Smooth muscle cell (in vitro differentiated cells): ENCODE measurements at regions not wholly inside any gene's neighbourhood (a gene's known extent, or its start where the extent isn't known, plus 50 kb on each side); places are given as distances from the start of the nearest gene placed in this dataset.

Experiments
- DNase-seq: peaks from one replicate; lab custom pipeline; 2025; ENCODE audit not compliant: unreplicated experiment; lab: John Stamatoyannopoulos, UW
- H2AFZ ChIP-seq: fragments of 200-600 bp; sonication (generic); 2 replicates; pipeline ENCODE4 v1.6.0; 2016; ENCODE audit warnings: antibody characterized with exemption, low read depth, mild to moderate bottlenecking
- H3F3A ChIP-seq: fragments of 200-600 bp; sonication (generic); 2 replicates; pipeline ENCODE4 v1.6.0; 2017; ENCODE audit warnings: antibody characterized with exemption, low read depth
- H3K27ac ChIP-seq: fragments of 200-600 bp; sonication (generic); 2 replicates; pipeline ENCODE4 v1.5.1; 2016; ENCODE audit warnings: low read depth, mild to moderate bottlenecking
- H3K27me3 ChIP-seq: fragments of 200-600 bp; sonication (generic); 2 replicates; pipeline ENCODE4 v1.6.1; 2016; ENCODE audit warnings: low read depth, mild to moderate bottlenecking
- H3K36me3 ChIP-seq: fragments of 200-600 bp; sonication (generic); 2 replicates; pipeline ENCODE4 v1.5.1; 2016; ENCODE audit warnings: low read depth
- H3K4me1 ChIP-seq: fragments of 200-600 bp; sonication (generic); 2 replicates; pipeline ENCODE4 v1.5.1; 2016; ENCODE audit warnings: low read depth
- H3K4me2 ChIP-seq: fragments of 200-600 bp; sonication (generic); 2 replicates; pipeline ENCODE4 v1.6.0; 2016; ENCODE audit warnings: mild to moderate bottlenecking
- H3K4me3 ChIP-seq: fragments of 200-600 bp; sonication (generic); 2 replicates; pipeline ENCODE4 v1.5.1; 2016; ENCODE audit warnings: mild to moderate bottlenecking
- H3K79me2 ChIP-seq: fragments of 200-600 bp; sonication (generic); 2 replicates; pipeline ENCODE4 v1.6.0; 2016; ENCODE audit warnings: low read depth, mild to moderate bottlenecking
- H3K9ac ChIP-seq: fragments of 200-600 bp; sonication (generic); 2 replicates; pipeline ENCODE4 v1.6.0; 2016; ENCODE audit warnings: low read depth
- H3K9me3 ChIP-seq: fragments of 200-600 bp; sonication (generic); replicated peaks from 2 replicates; pipeline ENCODE4 v1.5.1; 2016; ENCODE audit warnings: low read depth
- H4K20me1 ChIP-seq: fragments of 200-600 bp; sonication (generic); 2 replicates; pipeline ENCODE4 v1.6.0; 2016; ENCODE audit warnings: low read depth
- WGBS: methylation state at CpG from one replicate; pipeline ENCODE4 v1.1.7; 2016; ENCODE audit warnings: low lambda C conversion rate; 5-methylcytosine and 5-hydroxymethylcytosine counted together
- TF ChIP-seq, protein P1 (sequence below): fragments of 200-600 bp; sonication (generic); IDR thresholded peaks from 2 replicates; pipeline ENCODE4 v1.5.1; 2017; ENCODE audit warnings: borderline replicate concordance, mild to moderate bottlenecking, antibody characterized with exemption; ENCODE audit not compliant: insufficient read depth, poor library complexity, severe bottlenecking

DNA sequence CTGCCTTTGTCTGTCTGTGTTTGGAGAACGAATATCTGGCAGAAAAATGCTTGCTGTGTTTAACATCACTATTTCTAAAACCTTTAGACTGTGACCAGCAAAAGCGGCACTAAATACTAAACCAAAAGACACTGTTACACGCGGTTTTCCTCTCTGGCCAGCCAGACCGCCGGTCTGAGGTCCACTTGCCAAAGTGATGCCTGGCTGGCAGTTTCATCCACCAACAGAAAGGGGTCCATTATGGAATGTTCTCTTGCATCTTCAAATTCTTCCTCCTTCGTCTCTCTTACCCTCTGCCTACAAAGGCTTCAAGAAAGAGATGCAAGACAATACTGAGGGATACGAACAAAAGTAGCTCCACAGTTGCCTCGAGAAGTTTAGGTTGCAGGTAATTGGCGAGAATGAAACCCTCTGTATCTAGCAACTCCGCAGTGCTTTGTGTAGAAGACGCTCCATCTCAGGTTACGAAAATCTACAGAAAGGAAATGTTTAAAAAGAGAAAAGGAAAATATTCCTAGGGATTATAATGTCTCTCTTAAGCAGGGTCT is 176.6 kb downstream of the TRIM27 start:
- Histone ChIP-seq H3K79me2 (no peaks in the 10 kb centered on the region), H3K27ac (no peak overlapping the region), H3K4me1 (no peaks in the 10 kb centered on the region), H4K20me1 (no peaks in the 10 kb centered on the region), H3K9ac (no peak overlapping the region), H3K4me2 (peak overlapping the region; percentile 82), H3F3A (peaks cover 9% of the 10 kb centered on the region), H3K4me3 (peak overlapping the region; percentile 40), H3K27me3 (peaks cover 39% of the 10 kb centered on the region), H2AFZ (peak overlapping the region; percentile 55), H3K36me3 (no peaks in the 10 kb centered on the region), H3K9me3 (no peaks in the 10 kb centered on the region)
- TF ChIP-seq, protein P1, sequence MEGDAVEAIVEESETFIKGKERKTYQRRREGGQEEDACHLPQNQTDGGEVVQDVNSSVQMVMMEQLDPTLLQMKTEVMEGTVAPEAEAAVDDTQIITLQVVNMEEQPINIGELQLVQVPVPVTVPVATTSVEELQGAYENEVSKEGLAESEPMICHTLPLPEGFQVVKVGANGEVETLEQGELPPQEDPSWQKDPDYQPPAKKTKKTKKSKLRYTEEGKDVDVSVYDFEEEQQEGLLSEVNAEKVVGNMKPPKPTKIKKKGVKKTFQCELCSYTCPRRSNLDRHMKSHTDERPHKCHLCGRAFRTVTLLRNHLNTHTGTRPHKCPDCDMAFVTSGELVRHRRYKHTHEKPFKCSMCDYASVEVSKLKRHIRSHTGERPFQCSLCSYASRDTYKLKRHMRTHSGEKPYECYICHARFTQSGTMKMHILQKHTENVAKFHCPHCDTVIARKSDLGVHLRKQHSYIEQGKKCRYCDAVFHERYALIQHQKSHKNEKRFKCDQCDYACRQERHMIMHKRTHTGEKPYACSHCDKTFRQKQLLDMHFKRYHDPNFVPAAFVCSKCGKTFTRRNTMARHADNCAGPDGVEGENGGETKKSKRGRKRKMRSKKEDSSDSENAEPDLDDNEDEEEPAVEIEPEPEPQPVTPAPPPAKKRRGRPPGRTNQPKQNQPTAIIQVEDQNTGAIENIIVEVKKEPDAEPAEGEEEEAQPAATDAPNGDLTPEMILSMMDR: no peak
- no peak for DNase-seq
- WGBS: 18% methylated on average over 13 of the region's 13 CpGs

DNA sequence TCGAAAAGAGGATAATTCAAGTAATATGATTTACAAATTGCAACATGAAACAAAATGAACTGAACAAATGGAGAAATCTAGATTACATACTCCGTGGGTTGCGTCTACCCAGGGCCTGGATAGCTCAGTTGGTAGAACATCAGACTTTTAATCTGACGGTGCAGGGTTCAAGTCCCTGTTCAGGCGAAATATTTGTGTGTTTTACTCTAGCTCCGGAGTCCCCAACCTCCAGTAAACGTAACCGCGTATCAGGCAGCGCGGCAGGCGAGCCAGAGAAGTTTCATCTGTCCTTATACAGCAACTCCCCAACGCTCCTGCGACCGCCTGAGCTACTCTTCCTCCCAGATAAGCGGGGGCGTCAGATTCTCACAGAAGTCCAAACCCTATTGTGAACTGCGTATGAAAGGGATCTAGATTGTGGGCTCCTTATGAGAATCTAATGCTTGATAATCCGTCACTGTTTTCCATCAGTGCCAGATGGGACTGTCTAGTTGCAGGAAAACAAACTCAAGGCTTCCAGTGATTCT is 176.1 kb downstream of the TRIM27 start:
- Histone ChIP-seq H3K4me2 (peak overlapping the region; percentile 82), H3F3A (peaks cover 9% of the 10 kb centered on the region), H4K20me1 (no peaks in the 10 kb centered on the region), H3K27me3 (peaks cover 39% of the 10 kb centered on the region), H3K4me3 (peak overlapping the region; percentile 40), H3K9ac (no peak overlapping the region), H3K36me3 (no peaks in the 10 kb centered on the region), H3K27ac (no peak overlapping the region), H3K4me1 (no peaks in the 10 kb centered on the region), H3K79me2 (no peaks in the 10 kb centered on the region), H3K9me3 (no peaks in the 10 kb centered on the region), H2AFZ (peak overlapping the region; percentile 55)
- WGBS: 2% methylated on average over 19 of the region's 19 CpGs
- no peak for DNase-seq
- TF ChIP-seq, protein P1: no peak

DNA sequence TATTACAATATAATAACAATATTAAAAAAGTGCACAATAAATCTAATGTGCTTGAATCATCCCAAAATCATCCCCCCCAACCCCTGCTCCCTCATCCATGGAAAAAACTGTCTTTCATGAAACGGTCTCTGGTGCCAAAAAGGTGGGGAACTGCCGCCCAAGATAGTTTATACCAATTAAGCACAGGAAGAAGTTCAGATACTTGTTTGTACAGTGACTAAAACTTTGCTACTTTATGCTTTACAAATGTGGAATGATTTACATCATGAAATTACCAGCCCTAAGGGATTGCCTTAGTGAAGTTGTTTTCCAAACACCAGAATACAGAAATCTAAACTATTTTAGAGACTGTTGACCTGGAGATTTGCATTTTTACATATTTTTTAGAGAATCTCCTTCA is 175.6 kb downstream of the TRIM27 start:
- Histone ChIP-seq H3K79me2 (no peaks in the 10 kb centered on the region), H3K4me3 (peak overlapping the region; percentile 40), H2AFZ (no peak overlapping the region), H3K4me2 (peak overlapping the region; percentile 82), H3K27ac (no peak overlapping the region), H3K4me1 (no peaks in the 10 kb centered on the region), H3K9ac (no peak overlapping the region), H4K20me1 (no peaks in the 10 kb centered on the region), H3K9me3 (no peaks in the 10 kb centered on the region), H3K36me3 (no peaks in the 10 kb centered on the region), H3F3A (peaks cover 9% of the 10 kb centered on the region), H3K27me3 (peaks cover 37% of the 10 kb centered on the region)
- WGBS: 60% methylated on average over 2 of the region's 2 CpGs
- TF ChIP-seq, protein P1: no peak
- DNase-seq: no peak

DNA sequence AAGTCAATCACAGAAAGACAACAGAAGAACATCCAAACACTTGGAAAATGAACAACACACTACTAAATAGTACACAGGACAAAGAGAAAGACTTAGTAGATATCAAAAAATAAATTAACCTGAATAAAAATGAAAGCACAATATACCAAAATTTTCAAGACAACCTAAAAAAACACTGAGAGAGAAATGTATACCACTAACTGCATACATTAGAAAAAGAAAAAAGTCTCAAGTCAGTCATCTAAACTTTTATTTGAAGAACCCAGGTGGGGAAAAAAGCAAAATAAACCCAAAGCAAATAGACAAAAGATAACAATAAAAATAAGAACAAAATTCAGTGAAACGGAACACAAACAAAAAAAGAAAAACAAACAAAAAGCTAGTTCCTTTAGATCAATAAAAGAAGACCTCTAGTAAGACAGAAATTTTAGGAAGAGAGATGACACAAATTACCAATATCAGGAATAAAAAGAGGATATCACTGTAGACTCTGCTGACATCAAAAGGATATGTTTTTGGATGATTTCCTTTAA is 172.8 kb downstream of the TRIM27 start:
- Histone ChIP-seq H3K9me3 (no peaks in the 10 kb centered on the region), H3K79me2 (no peaks in the 10 kb centered on the region), H4K20me1 (no peaks in the 10 kb centered on the region), H3K4me3 (no peak overlapping the region), H3K27me3 (peaks cover 13% of the 10 kb centered on the region), H3K27ac (no peak overlapping the region), H3F3A (peaks cover 9% of the 10 kb centered on the region), H3K4me1 (no peaks in the 10 kb centered on the region), H3K4me2 (no peak overlapping the region), H3K9ac (no peak overlapping the region), H2AFZ (no peak overlapping the region), H3K36me3 (no peaks in the 10 kb centered on the region)
- 91% methylated on average over 1 of the region's 1 CpG for WGBS
- no peak for DNase-seq
- TF ChIP-seq, protein P1: no peak
